ENCODE measurements at regions not wholly inside any gene's neighbourhood (a gene's known extent, or its start where the extent isn't known, plus 50 kb on each side); places are given as distances from the start of the nearest gene placed in this dataset.

DNA sequence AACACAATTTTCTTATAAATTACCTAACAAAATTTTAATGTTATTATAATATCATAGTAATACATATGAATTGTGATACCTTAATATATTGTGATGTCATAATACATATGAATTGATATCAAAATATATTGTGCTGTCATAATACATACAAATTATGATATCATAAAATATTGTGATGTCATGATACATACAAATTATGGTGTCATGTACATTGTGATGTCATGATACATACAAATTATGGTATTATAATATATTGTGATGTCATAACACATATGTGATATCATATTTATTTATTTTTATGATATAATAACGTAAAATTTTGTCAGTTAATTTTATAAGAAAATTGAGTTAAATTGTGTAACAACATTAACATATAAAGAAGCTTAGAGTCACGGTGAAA lies 1927.2 kb downstream of the TP53TG3F start:
- TF ChIP-seq POLR2A (IDR thresholded peaks at IDR 0.05): no peak
- TF ChIP-seq, protein P1, sequence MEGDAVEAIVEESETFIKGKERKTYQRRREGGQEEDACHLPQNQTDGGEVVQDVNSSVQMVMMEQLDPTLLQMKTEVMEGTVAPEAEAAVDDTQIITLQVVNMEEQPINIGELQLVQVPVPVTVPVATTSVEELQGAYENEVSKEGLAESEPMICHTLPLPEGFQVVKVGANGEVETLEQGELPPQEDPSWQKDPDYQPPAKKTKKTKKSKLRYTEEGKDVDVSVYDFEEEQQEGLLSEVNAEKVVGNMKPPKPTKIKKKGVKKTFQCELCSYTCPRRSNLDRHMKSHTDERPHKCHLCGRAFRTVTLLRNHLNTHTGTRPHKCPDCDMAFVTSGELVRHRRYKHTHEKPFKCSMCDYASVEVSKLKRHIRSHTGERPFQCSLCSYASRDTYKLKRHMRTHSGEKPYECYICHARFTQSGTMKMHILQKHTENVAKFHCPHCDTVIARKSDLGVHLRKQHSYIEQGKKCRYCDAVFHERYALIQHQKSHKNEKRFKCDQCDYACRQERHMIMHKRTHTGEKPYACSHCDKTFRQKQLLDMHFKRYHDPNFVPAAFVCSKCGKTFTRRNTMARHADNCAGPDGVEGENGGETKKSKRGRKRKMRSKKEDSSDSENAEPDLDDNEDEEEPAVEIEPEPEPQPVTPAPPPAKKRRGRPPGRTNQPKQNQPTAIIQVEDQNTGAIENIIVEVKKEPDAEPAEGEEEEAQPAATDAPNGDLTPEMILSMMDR (IDR thresholded peaks at IDR 0.05 in 4 of 5, conservative IDR thresholded peaks at IDR 0.05 in 1 of 5): no peak

All from gastrocnemius medialis (tissue), 4 donors.